ENCODE measurements at regions not wholly inside any gene's neighbourhood (a gene's known extent, or its start where the extent isn't known, plus 50 kb on each side); places are given as distances from the start of the nearest gene placed in this dataset.

- Histone ChIP-seq H3K9me3 (no peaks in the 10 kb centered on the region), H3K36me3 (replicated peaks in 1 of 2; ENCODE audit: insufficient read depth in 1 of 2, low read depth in 2 of 2) (no peaks in the 10 kb centered on the region), H3K27me3 (no peaks in the 10 kb centered on the region), H3K4me1 (no peaks in the 10 kb centered on the region), H3K4me3 (no peak overlapping the region), H3K27ac (no peak overlapping the region)
- intact Hi-C loops (cut with DNase I) = no loop called here
- WGBS, 2 donors = 36 to 38% methylated on average over 3 of the region's 3 CpGs
- DNase-seq = no peak
- no peak for ATAC-seq
- TF ChIP-seq POLR2A (IDR thresholded peaks at IDR 0.05) = no peak
- no peak for TF ChIP-seq CTCF (IDR thresholded peaks at IDR 0.05)
Measured at GRCh38 chr9:12212860-12213259, 480.3 kb upstream of the TYRP1 start.

- no peaks in the 10 kb centered on the region for H3K36me3 ChIP-seq (replicated peaks in 1 of 2; ENCODE audit: insufficient read depth in 1 of 2, low read depth in 2 of 2)
- DNase-seq = no peak
- no peaks in the 10 kb centered on the region for H3K4me1 ChIP-seq
- intact Hi-C loops (cut with DNase I) = no loop called here
- ATAC-seq = no peak
- H3K27ac ChIP-seq = no peak overlapping the region
- H3K4me3 ChIP-seq = no peak overlapping the region
- H3K9me3 ChIP-seq = no peaks in the 10 kb centered on the region
- 20 to 44% methylated on average over 1 of the region's 1 CpG for WGBS, 2 donors
- no peaks in the 10 kb centered on the region for H3K27me3 ChIP-seq
- no peak for TF ChIP-seq CTCF (IDR thresholded peaks at IDR 0.05)
- TF ChIP-seq POLR2A (IDR thresholded peaks at IDR 0.05) = no peak
Measured at GRCh38 chr9:12221470-12221869, 471.7 kb upstream of the TYRP1 start.

GRCh38 chr9:12224449-12224848 lies 468.7 kb upstream of the TYRP1 start:
- TF ChIP-seq POLR2A (IDR thresholded peaks at IDR 0.05) (no peak), CTCF (IDR thresholded peaks at IDR 0.05) (no peak)
- intact Hi-C loops (cut with DNase I) = no loop called here
- H3K27me3 ChIP-seq = no peaks in the 10 kb centered on the region
- WGBS, 2 donors = 39 to 40% methylated on average over 4 of the region's 4 CpGs
- no peaks in the 10 kb centered on the region for H3K4me1 ChIP-seq
- H3K36me3 ChIP-seq (replicated peaks in 1 of 2; ENCODE audit: insufficient read depth in 1 of 2, low read depth in 2 of 2) = no peaks in the 10 kb centered on the region
- H3K27ac ChIP-seq = no peak overlapping the region
- no peaks in the 10 kb centered on the region for H3K9me3 ChIP-seq
- no peak for ATAC-seq
- no peak overlapping the region for H3K4me3 ChIP-seq
- DNase-seq = no peak

DNA sequence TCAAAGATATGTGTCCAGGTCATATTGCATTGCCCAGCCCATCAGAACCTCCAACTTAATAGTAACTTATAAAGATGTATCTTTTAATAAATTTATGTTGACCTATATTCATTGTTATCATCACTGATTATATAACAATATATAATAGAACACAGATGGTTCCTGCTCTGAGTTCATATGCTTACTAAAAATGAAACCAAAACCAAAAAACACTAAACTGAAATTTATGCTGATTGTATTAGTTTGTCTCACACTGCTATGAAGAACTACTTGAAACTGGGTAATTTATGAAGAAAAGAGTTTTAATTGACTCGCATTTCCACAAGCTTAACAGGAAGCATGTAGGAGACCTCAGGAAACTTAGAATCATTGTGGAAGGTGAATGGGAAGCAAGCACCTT lies 462.5 kb upstream of the TYRP1 start:
- no peaks in the 10 kb centered on the region for H3K4me1 ChIP-seq
- no peak for TF ChIP-seq POLR2A (IDR thresholded peaks at IDR 0.05)
- TF ChIP-seq CTCF (IDR thresholded peaks at IDR 0.05) = no peak
- peaks cover 0 to 5% (median 0%) of the 10 kb centered on the region in 3 donors for H3K9me3 ChIP-seq
- no peaks in the 10 kb centered on the region for H3K27me3 ChIP-seq
- WGBS, 2 donors = 36 to 67% methylated on average over 1 of the region's 1 CpG
- no peak for ATAC-seq
- no peak for DNase-seq
- H3K4me3 ChIP-seq = no peak overlapping the region
- intact Hi-C loops (cut with DNase I) = no loop called here
- H3K36me3 ChIP-seq (replicated peaks in 1 of 2; ENCODE audit: insufficient read depth in 1 of 2, low read depth in 2 of 2) = no peaks in the 10 kb centered on the region
- H3K27ac ChIP-seq = no peak overlapping the region

DNA sequence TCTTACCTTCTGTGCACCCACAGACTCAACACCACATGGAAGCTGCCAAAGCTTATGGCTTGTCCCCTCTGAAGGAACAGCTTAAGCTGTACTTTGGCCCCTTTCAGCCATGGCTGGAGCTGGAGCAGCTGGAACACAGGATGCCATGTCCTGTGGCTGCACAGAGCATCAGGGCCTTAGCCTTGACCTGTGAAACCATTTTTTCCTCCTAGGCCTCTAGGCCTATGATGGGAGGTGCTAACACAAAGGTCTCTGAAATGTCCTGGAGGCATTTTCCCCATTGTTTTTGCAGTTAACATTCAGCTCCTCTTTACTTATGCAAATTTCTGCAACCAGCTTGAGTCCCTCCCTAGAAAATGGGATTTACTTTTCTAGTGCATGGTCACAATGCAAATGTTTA lies 461.4 kb upstream of the TYRP1 start:
- TF ChIP-seq POLR2A (IDR thresholded peaks at IDR 0.05) (no peak), CTCF (IDR thresholded peaks at IDR 0.05) (no peak)
- Histone ChIP-seq H3K27me3 (no peaks in the 10 kb centered on the region), H3K4me1 (no peaks in the 10 kb centered on the region), H3K4me3 (no peak overlapping the region), H3K27ac (no peak overlapping the region), H3K36me3 (replicated peaks in 1 of 2; ENCODE audit: insufficient read depth in 1 of 2, low read depth in 2 of 2) (no peaks in the 10 kb centered on the region), H3K9me3 (peaks cover 0 to 5% (median 0%) of the 10 kb centered on the region in 3 donors)
- intact Hi-C loops (cut with DNase I) = no loop called here
- no peak for DNase-seq
- no peak for ATAC-seq

Data from body of pancreas (tissue), 4 donors.